ENCODE measurements at regions not wholly inside any gene's neighbourhood (a gene's known extent, or its start where the extent isn't known, plus 50 kb on each side); places are given as distances from the start of the nearest gene placed in this dataset.
"Not testable (repeated sequence)": the region's sequence is repeated elsewhere in the genome, so short reads cannot be mapped to it uniquely, and the experiment has no call there.

- no peaks in the 10 kb centered on the region for H3K36me3 ChIP-seq (ENCODE audit: control insufficient read depth in 1 of 2, insufficient read depth in 2 of 2, low read length in 2 of 2)
- H3K4me3 ChIP-seq (ENCODE audit: low read depth in 1 of 2, low read length in 2 of 2): no peak overlapping the region
Measured at GRCh38 chr1:105626276-105626987, 1430.0 kb upstream of the PRMT6 start.

DNA sequence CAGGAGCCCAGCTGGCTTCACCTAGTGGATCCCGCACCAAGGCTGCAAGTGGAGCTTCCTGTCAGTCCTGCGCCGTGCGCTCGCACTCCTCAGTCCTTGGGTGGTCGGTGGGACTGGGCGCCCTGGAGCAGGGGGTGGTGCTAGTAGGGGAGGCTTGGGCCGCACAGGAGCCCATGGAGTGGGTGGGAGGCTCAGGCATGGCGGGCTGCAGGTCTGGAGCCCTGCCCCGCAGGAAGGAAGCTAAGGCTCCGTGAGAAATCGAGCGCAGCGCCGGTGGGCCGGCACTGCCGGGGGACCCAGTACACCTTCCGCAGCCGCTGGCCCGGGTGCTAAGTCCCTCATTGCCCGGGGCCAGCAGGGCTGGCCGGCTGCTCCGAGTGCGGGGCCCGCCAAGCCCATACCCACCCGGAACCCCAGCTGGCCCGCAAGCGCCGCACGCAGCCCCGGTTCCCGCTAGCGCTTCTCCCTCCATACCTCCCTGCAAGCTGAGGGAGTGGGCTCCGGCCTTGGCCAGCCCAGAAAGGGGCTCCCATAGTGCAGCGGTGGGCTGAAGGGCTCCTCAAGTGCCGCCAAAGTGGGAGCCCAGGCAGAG, 1425.2 kb upstream of the PRMT6 start:
- not testable (repeated sequence) for H3K4me1 ChIP-seq (ENCODE audit: control insufficient read depth in 1 of 2, insufficient read depth in 2 of 2, low read length in 2 of 2); H3K36me3 ChIP-seq (ENCODE audit: control insufficient read depth in 1 of 2, insufficient read depth in 2 of 2, low read length in 2 of 2); H3K4me3 ChIP-seq (ENCODE audit: low read depth in 1 of 2, low read length in 2 of 2); H3K27ac ChIP-seq (ENCODE audit: low read length); H3K27me3 ChIP-seq (ENCODE audit: low read depth, low read length); H3K9me3 ChIP-seq (ENCODE audit: control insufficient read depth in 1 of 2, low read length in 2 of 2)

More at GRCh38 chr1:105626276-105626987, 1430.0 kb upstream of the PRMT6 start:
- no peaks in the 10 kb centered on the region for H3K27me3 ChIP-seq (ENCODE audit: low read depth, low read length)
- H3K9me3 ChIP-seq (ENCODE audit: control insufficient read depth in 1 of 2, low read length in 2 of 2): no peaks in the 10 kb centered on the region
- no peak overlapping the region for H3K27ac ChIP-seq (ENCODE audit: low read length)
- no peaks in the 10 kb centered on the region for H3K4me1 ChIP-seq (ENCODE audit: control insufficient read depth in 1 of 2, insufficient read depth in 2 of 2, low read length in 2 of 2)

DNA sequence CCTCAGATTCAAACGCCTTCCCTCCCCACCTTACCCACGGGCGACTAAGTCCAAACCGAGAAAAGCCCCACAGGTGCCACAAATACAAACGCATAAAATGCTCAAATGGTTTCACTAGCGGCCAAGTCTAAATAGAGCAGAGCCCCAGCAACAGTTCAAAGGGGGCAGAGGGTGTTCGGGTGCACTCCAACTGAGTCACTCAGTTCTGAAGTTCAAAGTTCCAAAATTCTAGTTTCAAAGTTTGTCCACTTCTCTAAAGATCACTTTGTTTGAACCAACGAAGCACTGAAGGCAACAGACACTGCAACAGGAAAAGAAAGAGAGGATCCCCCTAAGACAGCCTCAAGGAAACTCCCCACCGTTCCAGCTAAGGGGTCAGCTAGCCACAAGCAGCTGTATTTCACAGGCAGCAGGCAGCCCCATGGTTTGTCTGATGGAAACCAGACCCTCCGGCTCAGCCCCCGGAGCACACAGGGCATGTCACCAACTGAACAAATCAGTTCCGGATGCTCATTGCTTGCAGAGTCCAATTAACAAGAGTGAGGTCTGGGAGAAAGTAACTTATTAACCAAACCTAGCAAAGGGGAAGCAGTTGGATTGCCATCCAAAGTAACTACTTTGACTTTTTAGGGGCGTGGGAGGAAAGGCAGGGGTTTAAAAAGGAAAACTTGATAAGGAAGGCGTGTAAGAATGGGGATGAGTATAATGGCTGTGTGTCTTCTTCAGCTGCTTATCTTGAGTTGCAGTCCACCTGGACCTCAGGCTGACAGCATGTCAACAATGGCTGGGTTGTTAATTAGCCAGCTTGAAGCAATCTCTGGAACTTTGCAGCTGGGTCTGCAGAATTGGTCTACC, 1423.9 kb upstream of the PRMT6 start:
- Histone ChIP-seq H3K36me3 (ENCODE audit: control insufficient read depth in 1 of 2, insufficient read depth in 2 of 2, low read length in 2 of 2) (no peaks in the 10 kb centered on the region), H3K27me3 (ENCODE audit: low read depth, low read length) (no peaks in the 10 kb centered on the region), H3K27ac (ENCODE audit: low read length) (no peak overlapping the region), H3K4me3 (ENCODE audit: low read depth in 1 of 2, low read length in 2 of 2) (peak overlapping the region in 1 of 2 donors; percentile 48), H3K4me1 (ENCODE audit: control insufficient read depth in 1 of 2, insufficient read depth in 2 of 2, low read length in 2 of 2) (no peaks in the 10 kb centered on the region), H3K9me3 (ENCODE audit: control insufficient read depth in 1 of 2, low read length in 2 of 2) (no peaks in the 10 kb centered on the region)

DNA sequence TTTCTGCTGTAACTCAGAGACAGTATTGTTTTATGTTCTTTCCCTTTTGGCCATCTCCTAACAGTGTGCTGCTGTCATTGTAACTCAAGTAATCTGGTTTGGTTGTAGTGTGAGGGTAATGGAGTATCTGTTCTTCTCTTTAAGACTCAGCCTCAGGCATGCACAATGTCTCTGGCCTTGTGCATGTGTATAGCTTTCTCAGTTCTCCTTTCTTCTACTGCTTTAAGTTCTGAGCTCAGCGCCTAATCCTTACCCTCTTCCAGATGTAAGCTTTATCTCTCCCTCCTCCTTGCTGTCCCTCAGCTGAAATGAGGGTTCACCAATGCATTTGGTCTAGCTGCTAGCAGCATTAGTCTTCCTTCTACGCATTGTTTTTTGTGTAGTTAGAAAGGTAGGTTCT, 1420.4 kb upstream of the PRMT6 start:
- Histone ChIP-seq H3K4me3 (ENCODE audit: low read depth in 1 of 2, low read length in 2 of 2) (no peak overlapping the region), H3K27me3 (ENCODE audit: low read depth, low read length) (no peaks in the 10 kb centered on the region), H3K36me3 (ENCODE audit: control insufficient read depth in 1 of 2, insufficient read depth in 2 of 2, low read length in 2 of 2) (no peaks in the 10 kb centered on the region), H3K27ac (ENCODE audit: low read length) (no peak overlapping the region), H3K4me1 (ENCODE audit: control insufficient read depth in 1 of 2, insufficient read depth in 2 of 2, low read length in 2 of 2) (no peaks in the 10 kb centered on the region), H3K9me3 (ENCODE audit: control insufficient read depth in 1 of 2, low read length in 2 of 2) (peaks cover 0 to 2% of the 10 kb centered on the region in 2 donors)

- H3K27ac ChIP-seq (ENCODE audit: low read length): no peak overlapping the region
- H3K9me3 ChIP-seq (ENCODE audit: control insufficient read depth in 1 of 2, low read length in 2 of 2): peaks cover 0 to 2% of the 10 kb centered on the region in 2 donors
- H3K4me1 ChIP-seq (ENCODE audit: control insufficient read depth in 1 of 2, insufficient read depth in 2 of 2, low read length in 2 of 2): no peaks in the 10 kb centered on the region
Measured at GRCh38 chr1:105641407-105641806, 1415.1 kb upstream of the PRMT6 start.

DNA sequence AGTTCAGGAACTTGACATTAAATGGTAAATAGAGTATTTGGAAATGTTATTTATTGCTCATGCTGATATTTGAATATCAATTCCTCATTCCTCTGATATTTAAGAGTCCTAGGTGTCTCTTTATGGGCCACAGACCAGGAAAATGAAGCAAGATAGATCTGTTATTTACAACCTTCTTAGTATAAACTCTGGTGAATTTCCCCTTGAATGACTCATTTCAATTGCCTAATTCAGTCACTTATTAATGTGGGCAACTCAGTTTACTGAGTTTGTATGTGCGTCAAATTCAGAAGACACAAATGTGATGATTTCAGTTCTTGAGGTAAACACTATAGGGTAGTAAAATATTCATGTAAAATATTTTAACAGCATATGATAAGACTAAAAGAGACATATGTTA, 1404.4 kb upstream of the PRMT6 start:
- Histone ChIP-seq H3K27ac (ENCODE audit: low read length) (no peak overlapping the region), H3K36me3 (ENCODE audit: control insufficient read depth in 1 of 2, insufficient read depth in 2 of 2, low read length in 2 of 2) (no peaks in the 10 kb centered on the region)

More at GRCh38 chr1:105641407-105641806, 1415.1 kb upstream of the PRMT6 start:
- Histone ChIP-seq H3K36me3 (ENCODE audit: control insufficient read depth in 1 of 2, insufficient read depth in 2 of 2, low read length in 2 of 2) (no peaks in the 10 kb centered on the region), H3K27me3 (ENCODE audit: low read depth, low read length) (no peaks in the 10 kb centered on the region), H3K4me3 (ENCODE audit: low read depth in 1 of 2, low read length in 2 of 2) (no peak overlapping the region)

DNA sequence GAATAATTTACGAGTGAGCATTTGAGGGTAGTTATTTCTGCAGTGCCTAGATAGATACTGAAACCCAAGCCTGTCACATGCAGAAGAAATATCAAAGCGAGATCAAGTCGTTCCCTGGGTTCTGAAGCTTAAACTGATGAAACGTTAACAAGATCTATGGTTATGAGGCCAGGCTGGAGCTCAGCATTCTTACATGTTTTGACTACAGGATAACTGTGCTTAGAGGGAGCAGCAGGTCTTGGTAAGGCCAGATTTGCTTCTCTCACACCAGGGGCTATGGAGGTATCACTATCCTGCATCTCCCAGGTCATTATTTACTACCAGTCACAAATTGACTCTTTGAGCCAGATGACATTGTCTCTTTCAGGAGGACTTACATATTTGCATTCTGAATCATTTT, 1401.4 kb upstream of the PRMT6 start:
- no peaks in the 10 kb centered on the region for H3K36me3 ChIP-seq (ENCODE audit: control insufficient read depth in 1 of 2, insufficient read depth in 2 of 2, low read length in 2 of 2)
- H3K27ac ChIP-seq (ENCODE audit: low read length): no peak overlapping the region
- H3K27me3 ChIP-seq (ENCODE audit: low read depth, low read length): no peaks in the 10 kb centered on the region
- H3K9me3 ChIP-seq (ENCODE audit: control insufficient read depth in 1 of 2, low read length in 2 of 2): no peaks in the 10 kb centered on the region
- no peak overlapping the region for H3K4me3 ChIP-seq (ENCODE audit: low read depth in 1 of 2, low read length in 2 of 2)
- H3K4me1 ChIP-seq (ENCODE audit: control insufficient read depth in 1 of 2, insufficient read depth in 2 of 2, low read length in 2 of 2): no peaks in the 10 kb centered on the region

More for the DNA sequence above, 1404.4 kb upstream of the PRMT6 start:
- H3K4me3 ChIP-seq (ENCODE audit: low read depth in 1 of 2, low read length in 2 of 2): no peak overlapping the region
- no peaks in the 10 kb centered on the region for H3K9me3 ChIP-seq (ENCODE audit: control insufficient read depth in 1 of 2, low read length in 2 of 2)
- H3K4me1 ChIP-seq (ENCODE audit: control insufficient read depth in 1 of 2, insufficient read depth in 2 of 2, low read length in 2 of 2): no peaks in the 10 kb centered on the region
- no peaks in the 10 kb centered on the region for H3K27me3 ChIP-seq (ENCODE audit: low read depth, low read length)

DNA sequence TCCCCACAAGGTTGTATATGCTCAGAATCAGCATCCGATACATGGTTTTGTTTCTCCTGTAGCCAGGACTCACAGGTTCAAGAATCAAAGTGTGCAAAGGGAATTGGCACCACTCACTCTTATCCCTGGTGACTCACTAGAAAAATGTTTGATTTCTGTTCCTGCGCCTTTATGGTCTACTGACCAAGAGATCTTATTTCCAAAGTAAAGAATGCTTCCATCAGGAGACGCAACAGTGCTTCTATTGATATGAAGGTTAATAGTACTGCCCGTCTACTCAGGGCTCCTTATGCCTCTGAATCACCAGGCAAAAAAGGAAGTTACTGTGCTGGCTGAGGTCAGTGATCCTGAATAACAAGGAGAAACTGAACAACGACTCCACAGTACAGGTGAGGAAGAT, 1392.0 kb upstream of the PRMT6 start:
- no peak overlapping the region for H3K4me3 ChIP-seq (ENCODE audit: low read depth in 1 of 2, low read length in 2 of 2)
- no peaks in the 10 kb centered on the region for H3K9me3 ChIP-seq (ENCODE audit: control insufficient read depth in 1 of 2, low read length in 2 of 2)
- no peak overlapping the region for H3K27ac ChIP-seq (ENCODE audit: low read length)
- H3K4me1 ChIP-seq (ENCODE audit: control insufficient read depth in 1 of 2, insufficient read depth in 2 of 2, low read length in 2 of 2): no peaks in the 10 kb centered on the region
- H3K36me3 ChIP-seq (ENCODE audit: control insufficient read depth in 1 of 2, insufficient read depth in 2 of 2, low read length in 2 of 2): no peaks in the 10 kb centered on the region
- no peaks in the 10 kb centered on the region for H3K27me3 ChIP-seq (ENCODE audit: low read depth, low read length)

DNA sequence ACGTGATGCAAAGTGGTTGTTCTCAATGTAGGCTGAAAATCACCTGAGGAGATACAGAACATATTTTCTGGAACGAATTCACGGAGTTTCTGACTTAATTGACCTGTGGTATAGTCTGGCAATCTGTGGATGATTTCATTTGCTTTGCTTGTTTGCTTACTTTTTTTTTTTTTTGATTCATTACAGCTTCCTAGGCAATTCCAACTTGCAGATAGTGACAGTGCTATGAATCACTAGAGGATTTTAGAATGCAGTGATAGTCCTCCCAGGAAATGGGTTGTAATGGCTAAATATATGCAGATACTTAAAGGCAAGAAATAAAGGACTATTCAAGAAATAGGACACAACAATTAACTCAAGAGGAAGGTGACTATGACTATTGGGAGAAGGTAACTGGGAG, 1378.1 kb upstream of the PRMT6 start:
- Histone ChIP-seq H3K27ac (ENCODE audit: low read length) (no peak overlapping the region), H3K27me3 (ENCODE audit: low read depth, low read length) (no peaks in the 10 kb centered on the region), H3K4me1 (ENCODE audit: control insufficient read depth in 1 of 2, insufficient read depth in 2 of 2, low read length in 2 of 2) (no peaks in the 10 kb centered on the region), H3K36me3 (ENCODE audit: control insufficient read depth in 1 of 2, insufficient read depth in 2 of 2, low read length in 2 of 2) (no peaks in the 10 kb centered on the region), H3K4me3 (ENCODE audit: low read depth in 1 of 2, low read length in 2 of 2) (no peak overlapping the region), H3K9me3 (ENCODE audit: control insufficient read depth in 1 of 2, low read length in 2 of 2) (peaks cover 0 to 3% of the 10 kb centered on the region in 2 donors)

GRCh38 chr1:105684714-105685113, 1371.8 kb upstream of the PRMT6 start:
- no peaks in the 10 kb centered on the region for H3K36me3 ChIP-seq (ENCODE audit: control insufficient read depth in 1 of 2, insufficient read depth in 2 of 2, low read length in 2 of 2)
- no peaks in the 10 kb centered on the region for H3K4me1 ChIP-seq (ENCODE audit: control insufficient read depth in 1 of 2, insufficient read depth in 2 of 2, low read length in 2 of 2)
- H3K9me3 ChIP-seq (ENCODE audit: control insufficient read depth in 1 of 2, low read length in 2 of 2): no peaks in the 10 kb centered on the region
- H3K4me3 ChIP-seq (ENCODE audit: low read depth in 1 of 2, low read length in 2 of 2): no peak overlapping the region
- no peak overlapping the region for H3K27ac ChIP-seq (ENCODE audit: low read length)
- H3K27me3 ChIP-seq (ENCODE audit: low read depth, low read length): no peaks in the 10 kb centered on the region

GRCh38 chr1:105686026-105686425, 1370.4 kb upstream of the PRMT6 start:
- H3K4me1 ChIP-seq (ENCODE audit: control insufficient read depth in 1 of 2, insufficient read depth in 2 of 2, low read length in 2 of 2): no peaks in the 10 kb centered on the region

More at GRCh38 chr1:105686026-105686425, 1370.4 kb upstream of the PRMT6 start:
- no peak overlapping the region for H3K4me3 ChIP-seq (ENCODE audit: low read depth in 1 of 2, low read length in 2 of 2)
- no peaks in the 10 kb centered on the region for H3K36me3 ChIP-seq (ENCODE audit: control insufficient read depth in 1 of 2, insufficient read depth in 2 of 2, low read length in 2 of 2)
- no peak overlapping the region for H3K27ac ChIP-seq (ENCODE audit: low read length)
- no peaks in the 10 kb centered on the region for H3K27me3 ChIP-seq (ENCODE audit: low read depth, low read length)
- H3K9me3 ChIP-seq (ENCODE audit: control insufficient read depth in 1 of 2, low read length in 2 of 2): no peaks in the 10 kb centered on the region
